NCI-H1694 (cell line): ENCODE measurements at regions not wholly inside any gene's neighbourhood (a gene's known extent, or its start where the extent isn't known, plus 50 kb on each side); places are given as distances from the start of the nearest gene placed in this dataset.
A peak's percentile ranks its signal among the peaks of the same experiment; 100 is the strongest.
"Not testable (repeated sequence)": the region's sequence is repeated elsewhere in the genome, so short reads cannot be mapped to it uniquely, and the experiment has no call there.

ENCODE experiments used
- DNase-seq: peaks from one replicate; lab custom pipeline; 2025; lab: John Stamatoyannopoulos, UW

GRCh38 chr3:48101301-48101650 is 85.1 kb upstream of the MAP4 start:
- not testable (repeated sequence) for DNase-seq

- no peak for DNase-seq
Observed at GRCh38 chr3:48092270-48092669, 76.1 kb upstream of the MAP4 start.

GRCh38 chr3:48090166-48090939 is 74.1 kb upstream of the MAP4 start:
- DNase-seq = no peak

GRCh38 chr3:48088749-48089466 is 72.7 kb upstream of the MAP4 start:
- DNase-seq = peak; percentile 62

GRCh38 chr3:48088056-48088748 is 72.0 kb upstream of the MAP4 start:
- no peak for DNase-seq

GRCh38 chr3:48086705-48087104 is 70.5 kb upstream of the MAP4 start:
- DNase-seq = no peak

- DNase-seq = no peak
Observed at GRCh38 chr3:48084929-48085328, 68.7 kb upstream of the MAP4 start.

- no peak for DNase-seq
Observed at GRCh38 chr3:48084170-48084569, 68.0 kb upstream of the MAP4 start.

GRCh38 chr3:48082580-48083184 is 66.5 kb upstream of the MAP4 start:
- no peak for DNase-seq

- DNase-seq = no peak
Observed at GRCh38 chr3:48077815-48078214, 61.6 kb upstream of the MAP4 start.

GRCh38 chr3:48070030-48070429 is 53.8 kb upstream of the MAP4 start:
- no peak for DNase-seq

- no peak for DNase-seq
Observed at GRCh38 chr3:48069339-48069738, 53.1 kb upstream of the MAP4 start.

GRCh38 chr3:48068886-48069285 is 52.7 kb upstream of the MAP4 start:
- DNase-seq = no peak

- DNase-seq = not testable (repeated sequence)
Observed at GRCh38 chr3:48068320-48068719, 52.1 kb upstream of the MAP4 start.

GRCh38 chr3:48067271-48067670 is 51.1 kb upstream of the MAP4 start:
- no peak for DNase-seq
